Activated naive CD8-positive, alpha-beta T cell treated with anti-CD3 and anti-CD28 coated beads, Interleukin-2, amount 10 ng/mL, durations not matched to agents 7 days and 5 days (primary cell): ENCODE measurements at regions not wholly inside any gene's neighbourhood (a gene's known extent, or its start where the extent isn't known, plus 50 kb on each side); places are given as distances from the start of the nearest gene placed in this dataset.
"Not testable (repeated sequence)": the region's sequence is repeated elsewhere in the genome, so short reads cannot be mapped to it uniquely, and the experiment has no call there.

Experiments
- ATAC-seq: fragments of 150-1000 bp; cut with Tn5 transposase; one replicate; pipeline ENCODE4 v1.10.0; 2021; ENCODE audit warnings: low read depth, moderate library complexity
- POLR2A ChIA-PET: fragments of 350-600 bp; sonication (Branson Sonifier 250); formaldehyde crosslinking; loops from one replicate; lab custom pipeline; 2021; ENCODE audit warnings: antibody characterized with exemption; lab: Charles Lee
- DNase-seq: peaks from one replicate; pipeline ENCODE4 v3.0.0; 2021
- H3K27ac Mint-ChIP-seq: one replicate; pipeline ENCODE4 v1.8.0; 2022; ENCODE audit warnings: mild to moderate bottlenecking, mixed read lengths
- H3K27me3 Mint-ChIP-seq: one replicate; pipeline ENCODE4 v1.8.0; 2022; ENCODE audit warnings: mild to moderate bottlenecking, moderate library complexity, mixed read lengths
- H3K36me3 Mint-ChIP-seq: one replicate; pipeline ENCODE4 v1.8.0; 2021; ENCODE audit warnings: mild to moderate bottlenecking, mixed read lengths
- H3K4me1 Mint-ChIP-seq: one replicate; pipeline ENCODE4 v1.8.0; 2021; ENCODE audit warnings: mixed read lengths
- H3K4me3 Mint-ChIP-seq: one replicate; pipeline ENCODE4 v1.8.0; 2022; ENCODE audit warnings: mild to moderate bottlenecking, moderate library complexity, mixed read lengths
- H3K9me3 Mint-ChIP-seq: one replicate; pipeline ENCODE4 v1.8.0; 2021; ENCODE audit warnings: mixed read lengths

- no peak overlapping the region for H3K4me3 Mint-ChIP-seq
- no peaks in the 10 kb centered on the region for H3K4me1 Mint-ChIP-seq
- ATAC-seq (no peak), DNase-seq (no peak)
- H3K27me3 Mint-ChIP-seq = no peaks in the 10 kb centered on the region
- POLR2A ChIA-PET = no interaction called here
- peaks cover 15% of the 10 kb centered on the region for H3K9me3 Mint-ChIP-seq
- no peak overlapping the region for H3K27ac Mint-ChIP-seq
- H3K36me3 Mint-ChIP-seq = no peaks in the 10 kb centered on the region
Measured at GRCh38 chr3:6657591-6657990, 203.3 kb upstream of the GRM7 start.

- POLR2A ChIA-PET = no interaction called here
- no peak for ATAC-seq
- Mint-ChIP-seq H3K27me3 (no peaks in the 10 kb centered on the region), H3K9me3 (peaks cover 5% of the 10 kb centered on the region), H3K4me3 (no peak overlapping the region), H3K27ac (no peak overlapping the region), H3K36me3 (no peaks in the 10 kb centered on the region), H3K4me1 (no peaks in the 10 kb centered on the region)
- DNase-seq = no peak
Measured at GRCh38 chr3:6667354-6667753, 193.6 kb upstream of the GRM7 start.

DNA sequence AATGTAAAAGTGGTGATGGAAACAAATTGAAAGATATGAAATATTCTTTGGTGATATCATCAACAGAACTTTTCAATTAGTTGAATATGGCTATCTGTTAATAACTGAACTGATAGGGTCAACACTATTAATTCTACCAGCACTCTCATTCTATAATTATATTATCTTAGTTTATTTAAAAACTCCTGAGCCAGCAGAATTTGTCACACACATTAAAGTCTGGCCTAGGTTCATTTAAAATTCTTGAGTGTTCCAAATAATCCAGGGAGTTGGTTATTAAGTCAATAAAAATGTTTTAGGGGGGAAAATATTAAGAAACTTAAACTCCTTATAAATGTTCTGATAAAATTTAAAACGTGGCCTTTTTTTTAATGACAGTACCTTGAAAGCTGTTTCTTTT is 189.6 kb upstream of the GRM7 start:
- POLR2A ChIA-PET = no interaction called here
- Mint-ChIP-seq H3K27ac (no peak overlapping the region), H3K4me1 (no peaks in the 10 kb centered on the region), H3K27me3 (no peaks in the 10 kb centered on the region), H3K9me3 (no peaks in the 10 kb centered on the region), H3K36me3 (no peaks in the 10 kb centered on the region), H3K4me3 (no peak overlapping the region)
- ATAC-seq (no peak), DNase-seq (no peak)

- Mint-ChIP-seq H3K36me3 (no peaks in the 10 kb centered on the region), H3K4me3 (no peak overlapping the region), H3K27me3 (no peaks in the 10 kb centered on the region), H3K27ac (no peak overlapping the region), H3K4me1 (no peaks in the 10 kb centered on the region), H3K9me3 (peaks cover 2% of the 10 kb centered on the region)
- POLR2A ChIA-PET = no interaction called here
- no peak for ATAC-seq
- no peak for DNase-seq
Measured at GRCh38 chr3:6679510-6679909, 181.4 kb upstream of the GRM7 start.

DNA sequence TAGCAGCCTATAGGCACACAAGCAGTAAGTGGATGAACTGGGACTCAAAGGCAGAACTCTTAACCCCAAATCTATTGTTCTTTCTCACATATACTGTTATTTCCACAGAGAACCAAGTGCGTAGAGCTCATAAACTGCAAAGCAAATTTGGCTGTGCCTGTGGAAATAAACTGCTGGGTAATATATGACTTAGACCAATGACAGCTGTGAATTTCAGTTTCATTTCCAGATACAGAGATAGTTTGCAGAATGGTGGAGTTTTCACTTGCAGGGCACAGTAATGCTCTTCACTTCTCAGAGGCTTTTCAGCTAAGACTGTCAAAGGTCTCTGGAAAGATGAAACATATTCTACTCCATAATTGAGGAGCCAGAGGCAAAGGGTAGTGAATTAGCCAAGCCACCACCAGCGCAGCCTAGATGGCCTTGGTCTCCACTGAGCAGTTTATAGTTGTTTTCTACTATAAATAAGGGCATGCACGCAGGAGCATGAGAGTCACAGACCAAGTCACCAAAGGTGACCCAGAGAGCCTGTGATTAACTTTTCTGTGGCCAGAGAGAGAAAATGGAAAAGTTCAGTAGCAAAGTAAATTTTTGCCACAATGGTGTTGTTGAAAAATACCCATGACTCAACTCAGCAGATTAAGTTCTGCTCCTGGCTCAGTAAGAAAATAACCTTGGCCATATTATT is 180.7 kb upstream of the GRM7 start:
- H3K27me3 Mint-ChIP-seq = no peaks in the 10 kb centered on the region
- POLR2A ChIA-PET = no interaction called here
- ATAC-seq (no peak), DNase-seq (no peak)
- H3K36me3 Mint-ChIP-seq = no peaks in the 10 kb centered on the region
- H3K4me3 Mint-ChIP-seq = no peak overlapping the region
- no peak overlapping the region for H3K27ac Mint-ChIP-seq
- peaks cover 2% of the 10 kb centered on the region for H3K9me3 Mint-ChIP-seq
- H3K4me1 Mint-ChIP-seq = no peaks in the 10 kb centered on the region

DNA sequence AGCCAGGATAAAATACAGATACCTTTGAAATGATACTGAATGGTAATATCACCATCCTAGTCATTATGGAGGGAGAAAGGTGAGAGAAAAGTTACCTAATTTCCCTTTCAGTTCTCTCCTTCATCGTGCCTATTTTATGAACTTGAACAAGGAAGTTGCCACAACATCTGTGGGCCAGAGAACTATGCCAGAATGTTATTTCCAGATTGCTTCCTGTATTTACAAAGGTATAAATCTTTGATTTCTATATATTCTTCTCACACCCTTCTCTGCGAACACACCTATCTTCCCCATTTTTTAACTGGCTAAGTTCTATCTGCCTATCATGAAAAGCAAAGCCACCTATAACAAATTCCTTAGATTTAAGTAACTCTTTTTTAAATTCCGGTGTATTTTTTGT is 163.6 kb upstream of the GRM7 start:
- Mint-ChIP-seq H3K27me3 (no peaks in the 10 kb centered on the region), H3K4me1 (no peaks in the 10 kb centered on the region), H3K4me3 (no peak overlapping the region), H3K9me3 (no peaks in the 10 kb centered on the region), H3K36me3 (no peaks in the 10 kb centered on the region), H3K27ac (no peak overlapping the region)
- no peak for ATAC-seq
- POLR2A ChIA-PET = no interaction called here
- DNase-seq = no peak

DNA sequence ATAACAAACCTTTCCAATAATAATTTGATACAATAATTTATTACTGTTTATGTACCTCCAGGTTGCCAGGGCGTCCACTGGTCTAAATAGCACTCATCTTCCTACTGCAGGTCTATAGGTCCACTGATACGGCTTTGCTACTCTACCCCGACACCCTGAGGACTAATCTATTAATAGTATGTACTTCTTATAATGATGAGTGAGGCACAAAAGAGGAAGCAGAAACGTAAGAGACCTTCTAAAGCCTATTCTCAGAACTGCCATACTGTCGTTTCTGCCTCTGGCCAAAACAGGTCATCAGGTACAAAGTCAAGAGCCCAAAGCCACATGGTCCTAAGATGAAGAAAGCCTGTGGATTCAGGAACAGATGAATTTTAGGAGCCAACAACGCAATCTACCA is 163.2 kb upstream of the GRM7 start:
- Mint-ChIP-seq H3K4me3 (no peak overlapping the region), H3K4me1 (no peaks in the 10 kb centered on the region), H3K27me3 (no peaks in the 10 kb centered on the region), H3K9me3 (no peaks in the 10 kb centered on the region), H3K36me3 (no peaks in the 10 kb centered on the region), H3K27ac (no peak overlapping the region)
- ATAC-seq (no peak), DNase-seq (no peak)
- POLR2A ChIA-PET = no interaction called here

DNA sequence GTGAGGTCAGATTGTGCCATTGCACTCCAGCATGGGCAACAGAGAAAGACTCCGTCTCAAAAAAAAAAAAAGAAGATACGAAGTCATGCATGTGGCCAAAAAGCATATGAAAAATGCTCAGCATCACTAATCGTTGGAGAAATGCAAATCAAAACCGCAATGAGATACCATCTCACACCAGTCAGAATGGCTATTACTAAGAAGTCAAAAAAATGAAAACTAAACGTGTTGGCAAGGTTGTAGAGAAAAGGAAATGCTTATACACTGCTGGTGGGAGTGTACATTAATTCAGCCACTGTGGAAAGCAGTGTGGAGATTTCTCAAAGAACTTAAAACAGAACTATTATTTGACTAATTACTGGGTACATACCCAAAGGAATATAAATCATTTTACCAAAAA is 156.1 kb upstream of the GRM7 start:
- H3K4me1 Mint-ChIP-seq, ATAC-seq, H3K4me3 Mint-ChIP-seq, POLR2A ChIA-PET, DNase-seq, H3K36me3 Mint-ChIP-seq, H3K27me3 Mint-ChIP-seq, H3K27ac Mint-ChIP-seq, H3K9me3 Mint-ChIP-seq: not testable (repeated sequence)

GRCh38 chr3:6706777-6707176 is 154.1 kb upstream of the GRM7 start:
- H3K9me3 Mint-ChIP-seq = no peaks in the 10 kb centered on the region
- ATAC-seq (no peak), DNase-seq (no peak)
- H3K36me3 Mint-ChIP-seq = no peaks in the 10 kb centered on the region
- no peaks in the 10 kb centered on the region for H3K27me3 Mint-ChIP-seq
- H3K4me3 Mint-ChIP-seq = no peak overlapping the region
- H3K27ac Mint-ChIP-seq = no peak overlapping the region
- POLR2A ChIA-PET = no interaction called here
- no peaks in the 10 kb centered on the region for H3K4me1 Mint-ChIP-seq

DNA sequence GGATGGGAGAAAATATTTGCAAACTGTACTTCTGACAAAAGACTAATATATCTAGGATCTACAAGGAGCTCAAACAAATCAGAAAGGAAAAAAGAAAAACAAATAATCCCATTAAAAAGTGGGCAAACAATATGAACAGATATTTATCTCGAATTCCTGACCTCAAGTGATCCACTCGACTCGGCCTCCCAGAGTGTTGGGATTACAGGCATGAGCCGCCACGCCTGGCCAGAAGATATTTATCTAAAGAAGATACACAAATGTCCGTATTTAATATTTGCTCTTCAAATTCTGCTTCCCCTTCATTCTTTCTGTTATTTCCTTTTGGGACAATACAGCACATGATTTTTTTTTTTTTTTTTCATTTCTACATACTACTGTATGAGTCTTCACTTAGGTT is 151.7 kb upstream of the GRM7 start:
- H3K9me3 Mint-ChIP-seq = no peaks in the 10 kb centered on the region
- no peak for DNase-seq
- ATAC-seq = no peak
- no peaks in the 10 kb centered on the region for H3K36me3 Mint-ChIP-seq
- H3K27me3 Mint-ChIP-seq = no peaks in the 10 kb centered on the region
- H3K4me1 Mint-ChIP-seq = no peaks in the 10 kb centered on the region
- no peak overlapping the region for H3K27ac Mint-ChIP-seq
- no peak overlapping the region for H3K4me3 Mint-ChIP-seq
- POLR2A ChIA-PET = no interaction called here

- no peaks in the 10 kb centered on the region for H3K27me3 Mint-ChIP-seq
- POLR2A ChIA-PET = no interaction called here
- DNase-seq (no peak), ATAC-seq (no peak)
- H3K4me1 Mint-ChIP-seq = no peaks in the 10 kb centered on the region
- no peaks in the 10 kb centered on the region for H3K36me3 Mint-ChIP-seq
- H3K27ac Mint-ChIP-seq = no peak overlapping the region
- H3K4me3 Mint-ChIP-seq = no peak overlapping the region
- peaks cover 3% of the 10 kb centered on the region for H3K9me3 Mint-ChIP-seq
Measured at GRCh38 chr3:6714962-6715361, 146.0 kb upstream of the GRM7 start.

DNA sequence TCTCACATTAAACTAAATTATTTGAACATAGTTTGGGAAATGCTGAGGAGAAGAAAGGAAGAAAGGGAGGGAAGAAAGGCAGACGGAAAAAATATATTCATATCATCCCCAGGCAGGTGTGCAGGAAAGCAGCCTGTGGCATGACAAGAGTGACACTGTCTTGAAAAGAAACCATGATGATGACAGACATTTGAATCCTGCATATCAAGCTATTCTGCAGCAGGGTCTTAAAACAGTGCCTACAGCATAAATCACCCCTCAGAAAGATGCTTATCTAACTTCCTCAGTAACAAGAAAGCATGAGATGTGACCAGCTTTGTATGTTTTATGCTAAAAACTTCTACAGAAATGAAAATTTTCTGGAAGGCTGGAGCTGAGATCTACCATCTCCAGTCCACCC is 144.5 kb upstream of the GRM7 start:
- H3K9me3 Mint-ChIP-seq = peaks cover 3% of the 10 kb centered on the region
- no peak overlapping the region for H3K27ac Mint-ChIP-seq
- H3K36me3 Mint-ChIP-seq = no peaks in the 10 kb centered on the region

GRCh38 chr3:6717026-6717943 is 143.6 kb upstream of the GRM7 start:
- H3K4me1 Mint-ChIP-seq = no peaks in the 10 kb centered on the region
- no peaks in the 10 kb centered on the region for H3K27me3 Mint-ChIP-seq
- no peak for DNase-seq
- H3K27ac Mint-ChIP-seq = no peak overlapping the region
- no peak for ATAC-seq
- no peaks in the 10 kb centered on the region for H3K36me3 Mint-ChIP-seq
- POLR2A ChIA-PET = no interaction called here
- no peak overlapping the region for H3K4me3 Mint-ChIP-seq
- peaks cover 3% of the 10 kb centered on the region for H3K9me3 Mint-ChIP-seq

More for the DNA sequence above, 144.5 kb upstream of the GRM7 start:
- POLR2A ChIA-PET = no interaction called here
- no peak for DNase-seq
- no peaks in the 10 kb centered on the region for H3K4me1 Mint-ChIP-seq
- ATAC-seq = no peak
- no peak overlapping the region for H3K4me3 Mint-ChIP-seq
- no peaks in the 10 kb centered on the region for H3K27me3 Mint-ChIP-seq

DNA sequence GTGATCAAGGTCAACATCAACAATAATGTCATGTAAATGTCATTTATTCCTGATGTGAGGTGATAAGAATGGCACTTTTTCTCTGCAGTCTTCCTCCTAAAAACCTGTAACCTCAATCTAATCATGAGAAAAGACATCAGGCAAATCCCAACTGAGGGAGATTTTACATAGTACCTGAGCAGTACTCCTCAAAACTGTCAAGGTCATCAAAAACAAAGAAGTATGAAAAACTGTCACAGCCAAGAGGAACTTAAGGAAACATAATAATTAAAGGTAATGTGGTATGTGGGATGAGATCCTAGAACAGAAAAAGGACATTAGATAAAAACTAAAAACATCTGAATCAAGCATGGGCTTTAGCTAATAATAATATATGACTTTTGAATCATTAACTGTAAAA is 140.9 kb upstream of the GRM7 start:
- Mint-ChIP-seq H3K9me3 (no peaks in the 10 kb centered on the region), H3K4me1 (no peaks in the 10 kb centered on the region), H3K27ac (no peak overlapping the region), H3K27me3 (no peaks in the 10 kb centered on the region), H3K36me3 (no peaks in the 10 kb centered on the region), H3K4me3 (no peak overlapping the region)
- POLR2A ChIA-PET = no interaction called here
- DNase-seq = no peak
- ATAC-seq = no peak
